OCI-LY1 (cell line): ENCODE measurements at regions not wholly inside any gene's neighbourhood (a gene's known extent, or its start where the extent isn't known, plus 50 kb on each side); places are given as distances from the start of the nearest gene placed in this dataset.

Experiments
- CTCF ChIP-seq: fragments of 200-600 bp; sonication (generic), shearing (Covaris generic); IDR thresholded peaks from 2 replicates; pipeline ENCODE4 v1.5.1; 2017; ENCODE audit warnings: mild to moderate bottlenecking, antibody characterized with exemption, low read length, moderate library complexity, mixed read lengths
- EZH2 ChIP-seq: fragments of 200-600 bp; sonication (generic), shearing (Covaris generic); IDR thresholded peaks from 2 replicates; pipeline ENCODE4 v1.8.0; 2017; ENCODE audit warnings: borderline replicate concordance, mixed run types, mild to moderate bottlenecking, antibody characterized with exemption, low read length, moderate library complexity, mixed read lengths

DNA sequence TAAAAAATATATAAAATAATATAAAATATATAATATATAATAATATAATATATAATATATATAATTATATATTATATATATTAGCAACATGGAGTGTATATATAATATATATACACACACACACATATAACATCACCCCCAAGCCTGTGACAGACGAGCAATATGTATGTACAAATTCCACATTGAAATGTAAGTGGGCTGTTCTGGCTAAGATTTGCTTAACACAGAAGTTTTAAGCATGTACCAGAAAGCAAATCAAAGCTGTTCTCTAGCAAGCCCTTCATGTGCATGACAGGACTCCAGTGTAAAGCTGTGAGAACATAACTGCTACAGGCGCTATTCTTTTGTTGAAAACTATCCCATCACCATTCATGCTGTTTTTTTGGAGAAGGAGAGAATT lies 261.7 kb upstream of the TNP1 start:
- TF ChIP-seq CTCF, result no peak
- no peak for TF ChIP-seq EZH2
